GM12874 (cell line): ENCODE measurements at regions not wholly inside any gene's neighbourhood (a gene's known extent, or its start where the extent isn't known, plus 50 kb on each side); places are given as distances from the start of the nearest gene placed in this dataset.

Source experiments
- TF ChIP-seq, protein P1 (sequence below): IDR thresholded peaks from 2 replicates; pipeline ENCODE4 v1.5.1; 2011; ENCODE audit warnings: low read depth, mild to moderate bottlenecking, control low read depth, low read length, moderate library complexity; ENCODE audit not compliant: insufficient read depth

DNA sequence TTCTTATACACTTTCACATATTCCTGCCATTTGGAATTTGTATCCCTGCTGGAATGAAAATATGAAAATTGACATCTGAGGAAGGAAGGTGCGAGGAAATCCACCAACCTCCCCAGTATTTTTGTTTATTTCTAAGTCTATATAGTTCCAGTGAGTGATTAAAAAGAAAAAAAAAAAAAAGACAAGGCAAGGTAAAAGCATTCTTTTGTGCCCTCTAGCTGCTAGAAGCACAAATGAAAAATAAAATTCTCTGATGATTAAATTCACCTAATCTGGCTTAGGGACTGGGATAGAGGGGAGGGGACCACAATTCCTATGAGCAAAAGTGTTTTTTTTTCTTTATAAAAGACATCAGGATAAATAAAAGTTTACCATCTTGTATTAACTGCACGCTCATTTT lies 370.9 kb downstream of the NR2F2 start:
- TF ChIP-seq, protein P1, sequence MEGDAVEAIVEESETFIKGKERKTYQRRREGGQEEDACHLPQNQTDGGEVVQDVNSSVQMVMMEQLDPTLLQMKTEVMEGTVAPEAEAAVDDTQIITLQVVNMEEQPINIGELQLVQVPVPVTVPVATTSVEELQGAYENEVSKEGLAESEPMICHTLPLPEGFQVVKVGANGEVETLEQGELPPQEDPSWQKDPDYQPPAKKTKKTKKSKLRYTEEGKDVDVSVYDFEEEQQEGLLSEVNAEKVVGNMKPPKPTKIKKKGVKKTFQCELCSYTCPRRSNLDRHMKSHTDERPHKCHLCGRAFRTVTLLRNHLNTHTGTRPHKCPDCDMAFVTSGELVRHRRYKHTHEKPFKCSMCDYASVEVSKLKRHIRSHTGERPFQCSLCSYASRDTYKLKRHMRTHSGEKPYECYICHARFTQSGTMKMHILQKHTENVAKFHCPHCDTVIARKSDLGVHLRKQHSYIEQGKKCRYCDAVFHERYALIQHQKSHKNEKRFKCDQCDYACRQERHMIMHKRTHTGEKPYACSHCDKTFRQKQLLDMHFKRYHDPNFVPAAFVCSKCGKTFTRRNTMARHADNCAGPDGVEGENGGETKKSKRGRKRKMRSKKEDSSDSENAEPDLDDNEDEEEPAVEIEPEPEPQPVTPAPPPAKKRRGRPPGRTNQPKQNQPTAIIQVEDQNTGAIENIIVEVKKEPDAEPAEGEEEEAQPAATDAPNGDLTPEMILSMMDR, result no peak

GRCh38 chr15:96701877-96702276 lies 371.4 kb downstream of the NR2F2 start:
- TF ChIP-seq, protein P1, result no peak

- TF ChIP-seq, protein P1, result no peak
These were observed 372.1 kb downstream of the NR2F2 start for GRCh38 chr15:96702589-96702988.

- TF ChIP-seq, protein P1, result no peak
These were observed 372.6 kb downstream of the NR2F2 start for GRCh38 chr15:96703091-96703490.

DNA sequence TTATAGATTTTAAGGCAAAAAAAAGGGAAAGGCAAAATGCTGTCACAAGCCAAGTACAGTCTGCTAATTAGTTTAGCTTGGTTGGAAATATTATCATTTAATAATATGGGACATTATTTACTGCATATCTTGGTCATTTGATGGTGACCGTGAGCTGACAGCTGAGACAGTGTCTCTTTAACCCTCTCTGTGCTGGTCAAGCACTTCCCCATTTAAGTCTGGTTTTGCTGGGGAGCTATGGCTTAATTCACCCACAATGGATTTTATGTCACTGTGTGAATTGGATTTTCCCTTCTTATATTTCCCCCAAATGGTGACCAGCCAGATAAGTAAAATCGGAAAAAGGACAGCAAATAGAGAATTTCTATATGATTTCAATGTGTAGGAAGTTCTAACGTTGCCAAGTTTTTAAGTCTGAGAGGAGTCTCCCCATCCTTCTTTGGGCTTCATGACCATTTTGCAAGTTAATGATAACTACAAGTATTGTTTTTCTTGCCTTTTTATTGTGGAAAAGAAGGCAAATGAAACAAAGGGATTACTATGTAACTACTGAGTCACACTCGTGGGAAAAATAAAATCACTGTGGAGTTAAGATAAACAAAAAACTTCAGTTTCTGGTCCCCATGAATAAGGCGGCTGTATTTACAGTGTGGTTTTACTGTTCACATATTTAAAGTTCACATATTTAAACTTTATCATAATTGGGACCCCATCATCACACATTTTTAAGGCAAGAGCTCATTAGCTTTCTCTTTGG lies 373.5 kb downstream of the NR2F2 start:
- TF ChIP-seq, protein P1, result no peak

DNA sequence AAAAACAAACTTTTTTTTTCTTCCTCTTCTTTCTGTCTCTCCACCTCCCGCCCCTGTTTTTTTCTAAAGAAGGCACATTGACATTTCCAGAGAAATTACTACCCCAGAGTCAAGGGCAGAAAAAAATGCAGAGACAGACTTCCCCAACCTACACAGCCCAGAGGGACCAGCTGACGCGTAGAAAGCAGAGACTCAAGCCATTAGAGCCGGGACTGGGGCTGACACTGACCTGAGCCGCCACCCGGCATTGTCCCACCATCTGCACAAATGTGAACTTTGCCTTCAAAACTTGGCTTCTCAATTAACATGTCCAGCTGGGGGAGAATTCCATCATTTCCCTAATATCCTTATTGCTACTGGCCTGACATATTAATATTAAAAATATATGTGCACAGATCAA lies 385.6 kb downstream of the NR2F2 start:
- TF ChIP-seq, protein P1, result no peak

- TF ChIP-seq, protein P1, result no peak
These were observed 386.0 kb downstream of the NR2F2 start for GRCh38 chr15:96716478-96716877.
